IMR-90 (cell line): ENCODE measurements at regions not wholly inside any gene's neighbourhood (a gene's known extent, or its start where the extent isn't known, plus 50 kb on each side); places are given as distances from the start of the nearest gene placed in this dataset.

Experiments used
- ATAC-seq: fragments of 200-7000 bp; cut with Tn5 transposase; 2 replicates; pipeline ENCODE4 v1.9.1; 2020; ENCODE audit warnings: low read depth, mild to moderate bottlenecking, moderate library complexity
- BruUV-seq: library from RNA; stranded (reverse); fragments of 400-500 nt; replicated peaks from 2 replicates; lab custom pipeline; 2021; lab: Mats Ljungman, UMichigan
- CTCF ChIA-PET: fragments of 300-600 bp; formaldehyde crosslinking; extraction: SDS; loops from one replicate; lab custom pipeline; 2021; ENCODE audit warnings: antibody characterized with exemption; lab: Yijun Ruan, JAX
- POLR2A ChIA-PET: fragments of 300-600 bp; sonication (Branson Sonifier 250); formaldehyde crosslinking; loops from one replicate; lab custom pipeline; 2022; ENCODE audit warnings: antibody characterized with exemption; ENCODE audit not compliant: unreplicated experiment; lab: Charles Lee
- DNase-seq: peaks from one replicate; pipeline ENCODE4 v3.0.0; 2013
- H2AFZ ChIP-seq: replicated peaks from 2 replicates; pipeline ENCODE3; 2013; ENCODE audit warnings: low read length, mild to moderate bottlenecking; ENCODE audit not compliant: poor library complexity
- H2AK5ac ChIP-seq: 2 replicates; pipeline ENCODE4 v1.6.1; 2013; ENCODE audit warnings: low read depth, low read length, inconsistent platforms
- H2AK9ac ChIP-seq: replicated peaks from 2 replicates; pipeline ENCODE3; 2013; ENCODE audit warnings: mild to moderate bottlenecking, low read depth, low read length, moderate library complexity; ENCODE audit not compliant: poor library complexity
- H2BK120ac ChIP-seq: 2 replicates; pipeline ENCODE4 v1.6.1; 2013; ENCODE audit warnings: low read depth, low read length, inconsistent platforms
- H2BK15ac ChIP-seq: 3 replicates; pipeline ENCODE4 v1.6.1; 2013; ENCODE audit warnings: low read depth, low read length, inconsistent platforms
- H2BK20ac ChIP-seq: 2 replicates; pipeline ENCODE4 v1.6.1; 2013; ENCODE audit warnings: low read depth, mild to moderate bottlenecking, inconsistent platforms, low read length, moderate library complexity
- H2BK5ac ChIP-seq: 2 replicates; pipeline ENCODE4 v1.6.1; 2013; ENCODE audit warnings: mild to moderate bottlenecking, low read depth, low read length, inconsistent platforms; ENCODE audit not compliant: poor library complexity, severe bottlenecking
- H3K14ac ChIP-seq: replicated peaks from 2 replicates; pipeline ENCODE4 v1.6.1; 2013; ENCODE audit warnings: low read depth, low read length, inconsistent platforms
- H3K18ac ChIP-seq: 2 replicates; pipeline ENCODE4 v1.6.1; 2013; ENCODE audit warnings: low read depth, low read length, control low read depth
- H3K23ac ChIP-seq: 2 replicates; pipeline ENCODE4 v1.6.1; 2013; ENCODE audit warnings: low read depth, low read length, inconsistent platforms
- H3K27ac ChIP-seq: 2 replicates; pipeline ENCODE4 v1.5.1; 2013; ENCODE audit warnings: mild to moderate bottlenecking, control low read depth, low read length; ENCODE audit not compliant: insufficient read depth
- H3K27me3 ChIP-seq: 2 replicates; pipeline ENCODE4 v1.6.1; 2013; ENCODE audit warnings: low read length; ENCODE audit not compliant: control insufficient read depth, insufficient read depth
- H3K36me3 ChIP-seq: 2 replicates; pipeline ENCODE4 v1.6.1; 2013; ENCODE audit warnings: low read length, mixed read lengths; ENCODE audit not compliant: control insufficient read depth, insufficient read depth
- H3K4ac ChIP-seq: 2 replicates; pipeline ENCODE4 v1.6.1; 2013; ENCODE audit warnings: low read depth, low read length, inconsistent platforms
- H3K4me1 ChIP-seq: 2 replicates; pipeline ENCODE4 v1.6.1; 2013; ENCODE audit warnings: low read length, mixed read lengths; ENCODE audit not compliant: control insufficient read depth, insufficient read depth
- H3K4me2 ChIP-seq: 2 replicates; pipeline ENCODE4 v1.6.1; 2013; ENCODE audit warnings: low read depth, mild to moderate bottlenecking, control low read depth, low read length, moderate library complexity
- H3K4me3 ChIP-seq: 2 replicates; pipeline ENCODE4 v1.5.1; 2013; ENCODE audit warnings: low read depth, mild to moderate bottlenecking, control low read depth, low read length, moderate library complexity; ENCODE audit not compliant: insufficient read depth
- H3K56ac ChIP-seq: 2 replicates; pipeline ENCODE4 v1.6.1; 2013; ENCODE audit warnings: low read length, inconsistent platforms; ENCODE audit not compliant: insufficient read depth; ENCODE audit errors: extremely low read depth
- H3K79me1 ChIP-seq, 2 experiments: 2 replicates each; pipeline ENCODE4 v1.6.1; 2013; ENCODE audit warnings: low read length in 2 of 2, inconsistent platforms in 1 of 2, low read depth in 1 of 2
- H3K9ac ChIP-seq: 2 replicates; pipeline ENCODE4 v1.6.1; 2013; ENCODE audit warnings: low read depth, low read length, control low read depth
- H3K9me1 ChIP-seq: 2 replicates; pipeline ENCODE4 v1.6.1; 2013; ENCODE audit warnings: low read length, inconsistent platforms; ENCODE audit not compliant: insufficient read depth
- H3K9me3 ChIP-seq: 2 replicates; pipeline ENCODE4 v1.6.1; 2013; ENCODE audit warnings: low read length; ENCODE audit not compliant: control insufficient read depth, insufficient read depth
- H4K20me1 ChIP-seq: 2 replicates; pipeline ENCODE4 v1.6.1; 2013; ENCODE audit warnings: low read length, inconsistent platforms; ENCODE audit not compliant: insufficient read depth
- H4K5ac ChIP-seq: 2 replicates; pipeline ENCODE4 v1.6.1; 2013; ENCODE audit warnings: mild to moderate bottlenecking, low read depth, low read length, control low read depth
- H4K8ac ChIP-seq, 2 experiments: 2 replicates each; pipeline ENCODE4 v1.6.1; 2013; ENCODE audit warnings: low read depth in 2 of 2, low read length in 2 of 2, control low read depth in 1 of 2, inconsistent platforms in 1 of 2
- H4K91ac ChIP-seq: 2 replicates; pipeline ENCODE4 v1.6.1; 2013; ENCODE audit warnings: low read depth, low read length, inconsistent platforms; ENCODE audit not compliant: insufficient read depth
- BHLHE40 ChIP-seq: fragments of 150-350 bp; IDR thresholded peaks from 2 replicates; pipeline ENCODE4 v1.6.1; 2016; ENCODE audit warnings: mild to moderate bottlenecking, low read depth, low read length
- CEBPB ChIP-seq: IDR thresholded peaks from 2 replicates; pipeline ENCODE4 v1.6.1; 2012; ENCODE audit warnings: low read depth, low read length, improper control_type of control experiment
- CHD1 ChIP-seq: IDR thresholded peaks from 2 replicates; pipeline ENCODE4 v1.6.1; 2012; ENCODE audit warnings: low read depth, low read length, improper control_type of control experiment
- FOS ChIP-seq: fragments of 150-350 bp; IDR thresholded peaks from 2 replicates; pipeline ENCODE4 v1.6.1; 2016; ENCODE audit warnings: low read depth, low read length
- MAFK ChIP-seq: IDR thresholded peaks from 2 replicates; pipeline ENCODE4 v1.6.1; 2012; ENCODE audit warnings: low read depth, low read length, improper control_type of control experiment
- MAZ ChIP-seq: IDR thresholded peaks from 2 replicates; pipeline ENCODE4 v1.6.1; 2012; ENCODE audit warnings: low read depth, mild to moderate bottlenecking, low read length, improper control_type of control experiment, moderate library complexity, borderline replicate concordance
- MXI1 ChIP-seq: IDR thresholded peaks from 2 replicates; pipeline ENCODE4 v1.6.1; 2012; ENCODE audit warnings: low read depth, mild to moderate bottlenecking, low read length, moderate library complexity, borderline replicate concordance
- NFE2L2 ChIP-seq: fragments of 150-350 bp; IDR thresholded peaks from 2 replicates; pipeline ENCODE4 v1.6.1; 2016; ENCODE audit warnings: low read depth, mild to moderate bottlenecking, low read length
- POLR2A ChIP-seq: IDR thresholded peaks from 2 replicates; pipeline ENCODE4 v1.6.1; 2012; ENCODE audit warnings: mild to moderate bottlenecking, low read depth, low read length
- RAD21 ChIP-seq: IDR thresholded peaks from 2 replicates; pipeline ENCODE4 v1.6.1; 2012; ENCODE audit warnings: low read length, improper control_type of control experiment
- RCOR1 ChIP-seq: IDR thresholded peaks from 2 replicates; pipeline ENCODE4 v1.6.1; 2012; ENCODE audit warnings: mild to moderate bottlenecking, low read length, improper control_type of control experiment; ENCODE audit not compliant: insufficient replicate concordance
- RFX5 ChIP-seq: IDR thresholded peaks from 2 replicates; pipeline ENCODE4 v1.8.0; 2012; ENCODE audit warnings: low read depth, mild to moderate bottlenecking, low read length, moderate library complexity
- SMC3 ChIP-seq: fragments of 150-350 bp; IDR thresholded peaks from 2 replicates; pipeline ENCODE4 v1.6.1; 2016; ENCODE audit warnings: low read depth, mild to moderate bottlenecking, antibody characterized with exemption, low read length, moderate library complexity
- WGBS, 2 experiments: methylation state at CpG; one replicate each; pipeline versions ENCODE4 v1.1.5 to v1.1.7; 2013; ENCODE audit warnings: missing lambda C conversion rate in 2 of 2; ENCODE audit not compliant: insufficient read length in 1 of 2; ENCODE audit errors: extremely low coverage in 2 of 2; 5-methylcytosine and 5-hydroxymethylcytosine counted together
- dilution Hi-C: fragments of 300-500 bp; cut with HindIII; formaldehyde crosslinking; loops from one replicate; pipeline ENCODE4 v1.14.3; 2018; ENCODE audit warnings: low sequenced_read_pairs; ENCODE audit not compliant: unreplicated experiment
- in situ Hi-C: fragments of 300-500 bp; cut with MboI; formaldehyde crosslinking; loops from 3 replicates; pipeline ENCODE4 v1.14.3; 2019; ENCODE audit warnings: low sequenced_read_pairs, inconsistent platforms, mixed read lengths
- intact Hi-C: fragments of 100-400 bp; cut with micrococcal nuclease; formaldehyde crosslinking; loops from 2 replicates; pipeline ENCODE4 v1.10.0; 2022
- TF ChIP-seq, protein P1 (sequence below): conservative IDR thresholded peaks from 2 replicates; pipeline ENCODE4 v1.5.1; 2012; ENCODE audit warnings: mild to moderate bottlenecking, low read depth, low read length, improper control_type of control experiment
- TF ChIP-seq, protein P2 (sequence below): fragments of 150-350 bp; IDR thresholded peaks from 2 replicates; pipeline ENCODE4 v1.6.1; 2017; ENCODE audit warnings: mild to moderate bottlenecking, antibody characterized with exemption, low read length, low read depth

DNA sequence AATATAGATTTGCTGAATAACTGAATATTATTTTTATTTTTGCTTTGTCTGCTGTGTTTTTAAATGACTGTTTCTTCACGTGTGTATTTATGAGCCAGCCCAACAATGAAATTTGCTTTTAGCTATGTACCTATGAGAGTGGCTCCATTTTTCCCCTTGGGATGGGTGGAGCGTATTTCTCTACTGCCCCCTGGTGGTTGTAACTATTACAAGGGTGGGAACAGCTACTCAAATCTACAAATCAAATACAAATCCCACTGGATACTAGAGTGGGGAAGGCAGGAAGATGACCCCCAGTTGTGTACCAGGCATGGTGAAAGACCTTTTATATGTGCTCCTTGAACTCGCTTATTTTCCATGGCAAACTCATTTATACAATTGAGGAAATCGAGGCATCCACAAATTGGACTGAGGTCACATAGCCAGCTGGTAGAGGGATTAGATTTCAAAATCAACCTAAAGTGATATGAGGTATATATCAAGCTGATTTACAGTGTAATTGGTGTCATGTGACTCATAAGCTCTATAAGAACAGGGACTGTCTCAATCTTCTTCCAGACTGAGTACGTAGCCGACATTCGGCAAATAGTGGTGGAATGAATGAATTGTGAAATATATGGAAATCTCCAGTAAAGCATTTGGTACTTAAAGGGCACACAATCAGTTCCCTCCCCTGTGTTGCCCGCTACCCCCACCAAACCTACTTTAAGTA is 69.5 kb upstream of the VEPH1 start:
- ATAC-seq = peak; percentile 84
- Histone ChIP-seq H3K27me3 (no peaks in the 10 kb centered on the region; the same call in 1 of the 2 replicates), H3K4ac (no peak overlapping the region), H2BK20ac (no peak overlapping the region), H2BK120ac (no peak overlapping the region), H3K4me1 (no peaks in the 10 kb centered on the region; the same call in 1 of the 2 replicates), H3K18ac (no peak overlapping the region), H4K5ac (no peak overlapping the region), H3K4me3 (no peak overlapping the region), H3K56ac (no peak overlapping the region), H2BK5ac (no peak overlapping the region), H3K9me1 (no peaks in the 10 kb centered on the region), H3K4me2 (no peak overlapping the region), H2AK5ac (no peak overlapping the region), H3K36me3 (no peaks in the 10 kb centered on the region), H2AK9ac (no peak overlapping the region), H4K8ac (no peak overlapping the region), H2BK15ac (no peak overlapping the region), H4K91ac (no peak overlapping the region), H3K23ac (no peak overlapping the region), H3K79me1 (no peaks in the 10 kb centered on the region), H3K9me3 (no peaks in the 10 kb centered on the region), H3K27ac (no peak overlapping the region), H3K14ac (no peak overlapping the region), H2AFZ (no peak overlapping the region), H4K20me1 (no peaks in the 10 kb centered on the region), H3K9ac (no peak overlapping the region)
- DNase-seq = peak; percentile 64
- dilution Hi-C loops (no loop called here), in situ Hi-C loops (no loop called here), intact Hi-C loops (loop anchor here (1.0 kb wide), 2 partner anchors 40 to 368 kb away; no protein-coding TSS in a partner anchor)
- CTCF ChIA-PET = interaction anchor here (0.6 to 3.7 kb wide), 16 partner anchors 13 to 1349 kb away, joined by 3 to 65 read pairs (median 4); no protein-coding TSS in a partner anchor
- no CpG with 5 or more reads among the region's 8 CpGs for WGBS, 2 experiments
- POLR2A ChIA-PET = interaction anchor here (0.6 to 1.4 kb wide), 2 partner anchors 40 to 398 kb away, joined by 3 to 8 read pairs; no protein-coding TSS in a partner anchor
- BruUV-seq = no TSS peak
- TF ChIP-seq SMC3 (peak; percentile 78), CEBPB (no peak), FOS (no peak), CHD1 (no peak), BHLHE40 (no peak), MAFK (no peak), MXI1 (no peak), POLR2A (no peak), NFE2L2 (no peak), MAZ (no peak), RCOR1 (no peak), RFX5 (no peak), RAD21 (peak; percentile 66)
- TF ChIP-seq, protein P1, sequence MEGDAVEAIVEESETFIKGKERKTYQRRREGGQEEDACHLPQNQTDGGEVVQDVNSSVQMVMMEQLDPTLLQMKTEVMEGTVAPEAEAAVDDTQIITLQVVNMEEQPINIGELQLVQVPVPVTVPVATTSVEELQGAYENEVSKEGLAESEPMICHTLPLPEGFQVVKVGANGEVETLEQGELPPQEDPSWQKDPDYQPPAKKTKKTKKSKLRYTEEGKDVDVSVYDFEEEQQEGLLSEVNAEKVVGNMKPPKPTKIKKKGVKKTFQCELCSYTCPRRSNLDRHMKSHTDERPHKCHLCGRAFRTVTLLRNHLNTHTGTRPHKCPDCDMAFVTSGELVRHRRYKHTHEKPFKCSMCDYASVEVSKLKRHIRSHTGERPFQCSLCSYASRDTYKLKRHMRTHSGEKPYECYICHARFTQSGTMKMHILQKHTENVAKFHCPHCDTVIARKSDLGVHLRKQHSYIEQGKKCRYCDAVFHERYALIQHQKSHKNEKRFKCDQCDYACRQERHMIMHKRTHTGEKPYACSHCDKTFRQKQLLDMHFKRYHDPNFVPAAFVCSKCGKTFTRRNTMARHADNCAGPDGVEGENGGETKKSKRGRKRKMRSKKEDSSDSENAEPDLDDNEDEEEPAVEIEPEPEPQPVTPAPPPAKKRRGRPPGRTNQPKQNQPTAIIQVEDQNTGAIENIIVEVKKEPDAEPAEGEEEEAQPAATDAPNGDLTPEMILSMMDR = peak; percentile 72
- TF ChIP-seq, protein P2, sequence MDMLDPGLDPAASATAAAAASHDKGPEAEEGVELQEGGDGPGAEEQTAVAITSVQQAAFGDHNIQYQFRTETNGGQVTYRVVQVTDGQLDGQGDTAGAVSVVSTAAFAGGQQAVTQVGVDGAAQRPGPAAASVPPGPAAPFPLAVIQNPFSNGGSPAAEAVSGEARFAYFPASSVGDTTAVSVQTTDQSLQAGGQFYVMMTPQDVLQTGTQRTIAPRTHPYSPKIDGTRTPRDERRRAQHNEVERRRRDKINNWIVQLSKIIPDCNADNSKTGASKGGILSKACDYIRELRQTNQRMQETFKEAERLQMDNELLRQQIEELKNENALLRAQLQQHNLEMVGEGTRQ = no peak
